Mammary epithelial cell (primary cell): ENCODE measurements at regions not wholly inside any gene's neighbourhood (a gene's known extent, or its start where the extent isn't known, plus 50 kb on each side); places are given as distances from the start of the nearest gene placed in this dataset.

Experiments
- EZH2 ChIP-seq: IDR thresholded peaks from 2 replicates; pipeline ENCODE4 v1.6.1; 2012; ENCODE audit warnings: low read length, inconsistent platforms, borderline replicate concordance
- TF ChIP-seq, protein P1 (sequence below), 2 donors: IDR thresholded peaks in 1 of 2; conservative IDR thresholded peaks in 1 of 2; 2 replicates each; pipeline ENCODE4 v1.5.1; 2011 to 2012; ENCODE audit warnings: inconsistent platforms in 2 of 2, low read length in 2 of 2, mild to moderate bottlenecking in 2 of 2, control low read depth in 1 of 2, low read depth in 1 of 2; ENCODE audit not compliant: insufficient read depth in 1 of 2; ENCODE audit errors: extremely low read depth in 1 of 2

DNA sequence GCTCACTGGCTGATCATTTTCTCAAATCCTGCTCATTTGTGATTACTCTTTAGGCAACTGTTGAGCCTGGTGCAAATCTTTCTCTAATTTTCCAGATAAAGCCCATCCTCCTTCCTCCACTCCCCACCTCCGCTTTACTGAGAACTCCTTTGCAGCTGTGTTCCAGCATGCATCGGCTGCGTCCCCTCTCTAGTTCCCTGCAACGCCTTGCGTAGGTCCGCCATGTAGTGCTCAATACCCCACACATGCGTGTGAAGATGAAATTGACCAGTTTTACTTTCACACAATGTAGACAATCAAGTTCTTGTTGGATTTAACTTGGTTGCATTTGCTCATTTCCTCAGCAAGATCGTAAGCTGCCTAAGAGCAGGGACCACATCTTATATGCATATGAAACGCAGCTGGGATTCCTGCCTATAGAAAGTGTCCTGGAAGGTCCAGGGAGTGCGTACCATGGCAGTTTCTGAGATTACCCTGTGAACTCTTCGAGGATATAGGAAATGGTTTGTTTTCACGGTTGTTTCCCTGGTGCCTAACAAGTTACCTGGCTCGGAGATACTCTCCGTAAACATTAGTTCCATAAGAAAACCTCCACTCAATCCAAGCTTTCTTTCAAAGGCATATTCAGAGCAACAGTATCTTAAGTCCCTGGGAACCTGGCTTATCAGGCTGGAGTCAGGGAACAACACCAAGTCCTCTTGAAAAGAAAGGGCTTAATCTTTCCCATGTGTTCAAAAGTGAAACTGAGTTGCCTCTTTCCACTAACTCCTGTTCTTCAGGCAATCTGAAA, 766.4 kb upstream of the ID2 start:
- TF ChIP-seq, protein P1, sequence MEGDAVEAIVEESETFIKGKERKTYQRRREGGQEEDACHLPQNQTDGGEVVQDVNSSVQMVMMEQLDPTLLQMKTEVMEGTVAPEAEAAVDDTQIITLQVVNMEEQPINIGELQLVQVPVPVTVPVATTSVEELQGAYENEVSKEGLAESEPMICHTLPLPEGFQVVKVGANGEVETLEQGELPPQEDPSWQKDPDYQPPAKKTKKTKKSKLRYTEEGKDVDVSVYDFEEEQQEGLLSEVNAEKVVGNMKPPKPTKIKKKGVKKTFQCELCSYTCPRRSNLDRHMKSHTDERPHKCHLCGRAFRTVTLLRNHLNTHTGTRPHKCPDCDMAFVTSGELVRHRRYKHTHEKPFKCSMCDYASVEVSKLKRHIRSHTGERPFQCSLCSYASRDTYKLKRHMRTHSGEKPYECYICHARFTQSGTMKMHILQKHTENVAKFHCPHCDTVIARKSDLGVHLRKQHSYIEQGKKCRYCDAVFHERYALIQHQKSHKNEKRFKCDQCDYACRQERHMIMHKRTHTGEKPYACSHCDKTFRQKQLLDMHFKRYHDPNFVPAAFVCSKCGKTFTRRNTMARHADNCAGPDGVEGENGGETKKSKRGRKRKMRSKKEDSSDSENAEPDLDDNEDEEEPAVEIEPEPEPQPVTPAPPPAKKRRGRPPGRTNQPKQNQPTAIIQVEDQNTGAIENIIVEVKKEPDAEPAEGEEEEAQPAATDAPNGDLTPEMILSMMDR (conservative IDR thresholded peaks at IDR 0.05 in 1 of 2, IDR thresholded peaks at IDR 0.05 in 1 of 2; ENCODE audit: extremely low read depth in 1 of 2, insufficient read depth in 1 of 2, low read depth in 1 of 2, low read length in 2 of 2), result no peak
- TF ChIP-seq EZH2, result no peak
